Inflammatory macrophage treated with lipopolysaccharide for 1 hour (primary cell): ENCODE measurements at regions not wholly inside any gene's neighbourhood (a gene's known extent, or its start where the extent isn't known, plus 50 kb on each side); places are given as distances from the start of the nearest gene placed in this dataset.
A peak's percentile ranks its signal among the peaks of the same experiment; 100 is the strongest.
"Not testable (repeated sequence)": the region's sequence is repeated elsewhere in the genome, so short reads cannot be mapped to it uniquely, and the experiment has no call there.

Source experiments
- DNase-seq, 2 donors: peaks; one replicate each; pipeline ENCODE4 v3.0.0-alpha.2; 2020 to 2022

DNA sequence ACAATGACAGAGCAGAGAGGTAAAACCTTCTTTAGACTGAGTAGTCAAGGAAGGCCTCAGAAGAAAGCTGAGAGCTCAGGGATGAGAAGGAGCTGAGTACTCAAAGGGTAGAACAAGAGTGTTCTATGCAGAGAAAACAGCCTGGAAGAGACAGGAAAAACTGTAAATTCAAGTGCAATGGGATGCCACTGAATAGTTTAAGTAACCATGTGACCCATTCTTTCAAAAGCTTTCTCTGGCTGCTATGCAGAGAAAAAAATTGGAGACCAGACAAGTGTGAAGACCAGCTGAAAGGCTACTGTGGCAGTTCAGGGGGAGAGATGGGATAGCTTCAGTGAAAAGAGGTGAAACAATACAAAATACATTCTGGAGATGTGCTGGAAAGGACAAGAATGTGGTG is 61.3 kb upstream of the RNF38 start:
- no peak for DNase-seq

- not testable (repeated sequence) for DNase-seq
Measured at GRCh38 chr9:36458430-36458915, 58.4 kb upstream of the RNF38 start.

GRCh38 chr9:36457836-36458429 is 57.9 kb upstream of the RNF38 start:
- DNase-seq, result no peak

- DNase-seq, result no peak
Measured at GRCh38 chr9:36456480-36457065, 56.5 kb upstream of the RNF38 start.

DNA sequence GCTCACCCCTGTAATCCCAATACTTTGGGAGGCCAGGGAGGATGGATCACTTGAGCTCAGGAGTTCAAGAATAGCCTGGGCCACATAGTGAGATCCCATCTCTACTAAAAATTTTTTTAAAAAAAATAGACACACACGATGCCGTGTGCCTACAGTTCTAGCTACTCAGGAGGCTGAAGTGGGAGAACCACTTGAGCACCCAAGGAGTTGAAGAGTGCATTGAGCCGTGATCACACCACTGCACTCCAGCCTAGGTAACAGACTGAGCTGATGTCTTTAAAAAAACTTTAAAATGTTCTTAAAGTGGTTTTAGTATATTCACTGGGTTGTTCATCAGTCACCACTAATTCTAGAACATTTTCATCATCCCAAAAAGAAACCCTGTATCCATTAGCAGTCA is 51.9 kb upstream of the RNF38 start:
- DNase-seq, result no peak

DNA sequence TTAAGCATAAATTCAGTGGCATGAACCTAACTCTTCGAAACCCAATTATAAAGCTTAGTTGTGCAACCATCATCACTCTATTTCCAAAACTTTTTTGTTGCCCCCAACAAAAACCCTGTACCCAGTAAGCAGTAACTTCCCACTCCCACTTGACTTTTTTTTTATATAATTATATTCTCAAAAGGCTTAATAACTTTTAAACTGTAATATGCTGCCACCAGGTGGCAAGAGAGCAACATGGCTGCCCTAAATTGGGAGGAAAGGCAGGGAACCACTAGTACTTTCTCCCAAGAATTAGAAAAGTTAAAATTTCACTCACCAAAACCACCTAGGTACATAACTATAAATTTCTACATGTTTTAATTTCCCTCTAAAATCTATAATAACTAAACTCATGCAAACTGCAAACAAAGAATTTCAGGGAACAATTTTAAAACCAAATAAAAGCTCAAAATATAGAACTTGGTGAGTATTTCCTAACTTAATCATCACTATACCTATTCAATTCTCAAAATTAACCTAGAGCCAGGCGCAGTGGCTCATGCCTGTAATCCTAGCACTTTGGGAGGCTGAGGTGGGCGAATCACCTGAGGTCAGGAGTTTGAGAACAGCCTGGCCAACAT is 50.2 kb upstream of the RNF38 start:
- DNase-seq, result peak; percentile 23 to 61
